Kasumi-1 (cell line): ENCODE measurements at regions not wholly inside any gene's neighbourhood (a gene's known extent, or its start where the extent isn't known, plus 50 kb on each side); places are given as distances from the start of the nearest gene placed in this dataset.

Source experiments
- DNase-seq, 2 experiments: peaks; one replicate each; lab custom pipeline; 2025; lab: John Stamatoyannopoulos, UW

GRCh38 chr1:214823311-214824117, 220.5 kb downstream of the CENPF start:
- DNase-seq = no peak

GRCh38 chr1:214824763-214825162, 221.8 kb downstream of the CENPF start:
- no peak for DNase-seq

GRCh38 chr1:214826619-214827018, 223.6 kb downstream of the CENPF start:
- no peak for DNase-seq

GRCh38 chr1:214827883-214828282, 224.9 kb downstream of the CENPF start:
- DNase-seq = no peak

- no peak for DNase-seq
These were observed 227.9 kb downstream of the CENPF start for GRCh38 chr1:214830941-214831340.

- DNase-seq = no peak
These were observed 229.0 kb downstream of the CENPF start for GRCh38 chr1:214831956-214832355.

- no peak for DNase-seq
These were observed 230.3 kb downstream of the CENPF start for GRCh38 chr1:214833178-214833756.

- DNase-seq = no peak
These were observed 234.4 kb downstream of the CENPF start for GRCh38 chr1:214837376-214837775.

- no peak for DNase-seq
These were observed 235.4 kb downstream of the CENPF start for GRCh38 chr1:214838351-214838750.

- DNase-seq = no peak
These were observed 237.4 kb downstream of the CENPF start for GRCh38 chr1:214840356-214840755.

GRCh38 chr1:214842856-214843255, 239.7 kb upstream of the KCNK2 start:
- DNase-seq = no peak

GRCh38 chr1:214843281-214843680, 239.3 kb upstream of the KCNK2 start:
- DNase-seq = no peak

GRCh38 chr1:214844319-214844718, 238.2 kb upstream of the KCNK2 start:
- no peak for DNase-seq

GRCh38 chr1:214846276-214846675, 236.3 kb upstream of the KCNK2 start:
- DNase-seq = no peak

GRCh38 chr1:214847071-214847810, 235.3 kb upstream of the KCNK2 start:
- DNase-seq = no peak

- DNase-seq = no peak
These were observed 234.4 kb upstream of the KCNK2 start for GRCh38 chr1:214848101-214848500.

- no peak for DNase-seq
These were observed 232.0 kb upstream of the KCNK2 start for GRCh38 chr1:214850432-214851050.

GRCh38 chr1:214853340-214853739, 229.2 kb upstream of the KCNK2 start:
- DNase-seq = no peak

- no peak for DNase-seq
These were observed 228.2 kb upstream of the KCNK2 start for GRCh38 chr1:214854126-214854875.

GRCh38 chr1:214856843-214857242, 225.7 kb upstream of the KCNK2 start:
- DNase-seq = no peak

- no peak for DNase-seq
These were observed 224.8 kb upstream of the KCNK2 start for GRCh38 chr1:214857716-214858115.

GRCh38 chr1:214859647-214860046, 222.9 kb upstream of the KCNK2 start:
- no peak for DNase-seq
